ENCODE measurements at regions not wholly inside any gene's neighbourhood (a gene's known extent, or its start where the extent isn't known, plus 50 kb on each side); places are given as distances from the start of the nearest gene placed in this dataset.

DNA sequence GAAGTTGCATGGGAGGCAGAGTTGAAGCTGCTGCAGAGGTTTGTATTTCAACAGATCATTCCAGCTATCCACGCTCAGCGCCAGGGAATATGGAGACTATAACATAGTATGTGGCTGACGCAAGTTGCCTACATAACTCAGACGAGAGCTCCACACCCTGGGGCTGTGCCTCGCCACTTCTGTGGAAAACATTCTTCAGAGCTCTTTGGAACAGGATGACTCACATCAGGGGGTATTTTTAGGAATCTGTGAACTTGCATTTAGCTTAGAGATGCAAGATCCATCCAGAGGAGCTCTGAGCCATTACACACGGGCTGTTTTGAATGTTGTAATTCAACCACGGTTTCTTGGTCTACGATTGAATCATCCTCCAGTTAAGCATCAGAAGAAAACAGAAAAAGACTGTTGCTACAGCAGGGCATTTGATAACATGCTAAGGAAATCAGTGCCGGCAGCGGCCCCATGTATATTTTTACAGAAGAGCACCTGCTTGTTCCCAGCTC, 481.5 kb upstream of the AKR1E2 start:
- TF ChIP-seq, protein P1, sequence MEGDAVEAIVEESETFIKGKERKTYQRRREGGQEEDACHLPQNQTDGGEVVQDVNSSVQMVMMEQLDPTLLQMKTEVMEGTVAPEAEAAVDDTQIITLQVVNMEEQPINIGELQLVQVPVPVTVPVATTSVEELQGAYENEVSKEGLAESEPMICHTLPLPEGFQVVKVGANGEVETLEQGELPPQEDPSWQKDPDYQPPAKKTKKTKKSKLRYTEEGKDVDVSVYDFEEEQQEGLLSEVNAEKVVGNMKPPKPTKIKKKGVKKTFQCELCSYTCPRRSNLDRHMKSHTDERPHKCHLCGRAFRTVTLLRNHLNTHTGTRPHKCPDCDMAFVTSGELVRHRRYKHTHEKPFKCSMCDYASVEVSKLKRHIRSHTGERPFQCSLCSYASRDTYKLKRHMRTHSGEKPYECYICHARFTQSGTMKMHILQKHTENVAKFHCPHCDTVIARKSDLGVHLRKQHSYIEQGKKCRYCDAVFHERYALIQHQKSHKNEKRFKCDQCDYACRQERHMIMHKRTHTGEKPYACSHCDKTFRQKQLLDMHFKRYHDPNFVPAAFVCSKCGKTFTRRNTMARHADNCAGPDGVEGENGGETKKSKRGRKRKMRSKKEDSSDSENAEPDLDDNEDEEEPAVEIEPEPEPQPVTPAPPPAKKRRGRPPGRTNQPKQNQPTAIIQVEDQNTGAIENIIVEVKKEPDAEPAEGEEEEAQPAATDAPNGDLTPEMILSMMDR (IDR thresholded peaks at IDR 0.05; ENCODE audit: insufficient read depth, low read length), result no peak
- TF ChIP-seq, protein P2, sequence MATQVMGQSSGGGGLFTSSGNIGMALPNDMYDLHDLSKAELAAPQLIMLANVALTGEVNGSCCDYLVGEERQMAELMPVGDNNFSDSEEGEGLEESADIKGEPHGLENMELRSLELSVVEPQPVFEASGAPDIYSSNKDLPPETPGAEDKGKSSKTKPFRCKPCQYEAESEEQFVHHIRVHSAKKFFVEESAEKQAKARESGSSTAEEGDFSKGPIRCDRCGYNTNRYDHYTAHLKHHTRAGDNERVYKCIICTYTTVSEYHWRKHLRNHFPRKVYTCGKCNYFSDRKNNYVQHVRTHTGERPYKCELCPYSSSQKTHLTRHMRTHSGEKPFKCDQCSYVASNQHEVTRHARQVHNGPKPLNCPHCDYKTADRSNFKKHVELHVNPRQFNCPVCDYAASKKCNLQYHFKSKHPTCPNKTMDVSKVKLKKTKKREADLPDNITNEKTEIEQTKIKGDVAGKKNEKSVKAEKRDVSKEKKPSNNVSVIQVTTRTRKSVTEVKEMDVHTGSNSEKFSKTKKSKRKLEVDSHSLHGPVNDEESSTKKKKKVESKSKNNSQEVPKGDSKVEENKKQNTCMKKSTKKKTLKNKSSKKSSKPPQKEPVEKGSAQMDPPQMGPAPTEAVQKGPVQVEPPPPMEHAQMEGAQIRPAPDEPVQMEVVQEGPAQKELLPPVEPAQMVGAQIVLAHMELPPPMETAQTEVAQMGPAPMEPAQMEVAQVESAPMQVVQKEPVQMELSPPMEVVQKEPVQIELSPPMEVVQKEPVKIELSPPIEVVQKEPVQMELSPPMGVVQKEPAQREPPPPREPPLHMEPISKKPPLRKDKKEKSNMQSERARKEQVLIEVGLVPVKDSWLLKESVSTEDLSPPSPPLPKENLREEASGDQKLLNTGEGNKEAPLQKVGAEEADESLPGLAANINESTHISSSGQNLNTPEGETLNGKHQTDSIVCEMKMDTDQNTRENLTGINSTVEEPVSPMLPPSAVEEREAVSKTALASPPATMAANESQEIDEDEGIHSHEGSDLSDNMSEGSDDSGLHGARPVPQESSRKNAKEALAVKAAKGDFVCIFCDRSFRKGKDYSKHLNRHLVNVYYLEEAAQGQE (IDR thresholded peaks at IDR 0.05; ENCODE audit: insufficient replicate concordance, low read depth), result no peak
